ENCODE measurements at regions not wholly inside any gene's neighbourhood (a gene's known extent, or its start where the extent isn't known, plus 50 kb on each side); places are given as distances from the start of the nearest gene placed in this dataset.

DNA sequence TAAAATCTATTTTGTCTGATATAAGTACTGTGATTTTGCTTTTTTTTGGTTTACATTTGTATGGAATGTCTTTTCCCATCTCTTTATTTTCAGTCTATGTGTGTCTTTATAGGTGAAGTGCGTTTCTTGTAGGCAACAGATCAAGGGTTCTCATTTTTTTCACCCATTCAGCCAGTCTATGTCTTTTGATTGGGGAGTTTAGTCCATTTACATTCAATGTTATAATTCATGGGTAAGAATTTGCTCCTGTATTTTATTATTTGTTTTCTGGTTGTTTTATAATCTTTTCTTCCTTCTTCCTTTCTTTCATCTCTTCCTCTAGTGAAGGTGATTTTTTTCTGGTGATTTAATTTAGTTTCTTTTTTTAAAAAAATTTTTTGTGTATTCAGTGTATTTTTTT, 104.8 kb upstream of the TMEM229A start:
- TF ChIP-seq, protein P1, sequence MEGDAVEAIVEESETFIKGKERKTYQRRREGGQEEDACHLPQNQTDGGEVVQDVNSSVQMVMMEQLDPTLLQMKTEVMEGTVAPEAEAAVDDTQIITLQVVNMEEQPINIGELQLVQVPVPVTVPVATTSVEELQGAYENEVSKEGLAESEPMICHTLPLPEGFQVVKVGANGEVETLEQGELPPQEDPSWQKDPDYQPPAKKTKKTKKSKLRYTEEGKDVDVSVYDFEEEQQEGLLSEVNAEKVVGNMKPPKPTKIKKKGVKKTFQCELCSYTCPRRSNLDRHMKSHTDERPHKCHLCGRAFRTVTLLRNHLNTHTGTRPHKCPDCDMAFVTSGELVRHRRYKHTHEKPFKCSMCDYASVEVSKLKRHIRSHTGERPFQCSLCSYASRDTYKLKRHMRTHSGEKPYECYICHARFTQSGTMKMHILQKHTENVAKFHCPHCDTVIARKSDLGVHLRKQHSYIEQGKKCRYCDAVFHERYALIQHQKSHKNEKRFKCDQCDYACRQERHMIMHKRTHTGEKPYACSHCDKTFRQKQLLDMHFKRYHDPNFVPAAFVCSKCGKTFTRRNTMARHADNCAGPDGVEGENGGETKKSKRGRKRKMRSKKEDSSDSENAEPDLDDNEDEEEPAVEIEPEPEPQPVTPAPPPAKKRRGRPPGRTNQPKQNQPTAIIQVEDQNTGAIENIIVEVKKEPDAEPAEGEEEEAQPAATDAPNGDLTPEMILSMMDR (IDR thresholded peaks at IDR 0.05) = no peak
- TF ChIP-seq POLR2A (IDR thresholded peaks at IDR 0.05) = no peak
